Tibial artery (tissue), 4 donors: ENCODE measurements at regions not wholly inside any gene's neighbourhood (a gene's known extent, or its start where the extent isn't known, plus 50 kb on each side); places are given as distances from the start of the nearest gene placed in this dataset.

Source experiments
- DNase-seq, 2 donors: peaks; one replicate each; pipeline ENCODE4 v3.0.0-alpha.2; 2019
- H3K27ac ChIP-seq, 2 donors: fragments of 200-600 bp; sonication (generic) in 1 of 2; 1 replicate in 1 of 2; 2 replicates in 1 of 2; pipeline ENCODE4 v1.5.1; 2018 to 2019; ENCODE audit warnings: mild to moderate bottlenecking in 1 of 2
- H3K27me3 ChIP-seq, 2 donors: fragments of 200-600 bp; sonication (generic) in 1 of 2; one replicate each; pipeline versions ENCODE4 v1.5.1 to v1.6.0; 2016 to 2019
- H3K36me3 ChIP-seq, 3 donors: fragments of 200-600 bp; sonication (generic) in 2 of 3; one replicate each; pipeline ENCODE4 v1.5.1; 2016 to 2019; ENCODE audit warnings: mild to moderate bottlenecking in 2 of 3
- H3K4me1 ChIP-seq, 4 donors: fragments of 200-600 bp; sonication (generic) in 2 of 4; 1 replicate in 3 of 4; 2 replicates in 1 of 4; pipeline ENCODE4 v1.5.1; 2016 to 2019
- H3K4me3 ChIP-seq, 2 donors: fragments of 200-600 bp; sonication (generic) in 1 of 2; 1 replicate in 1 of 2; 2 replicates in 1 of 2; pipeline ENCODE4 v1.5.1; 2018 to 2019; ENCODE audit warnings: mild to moderate bottlenecking in 2 of 2
- H3K9me3 ChIP-seq, 3 donors: fragments of 200-600 bp; sonication (generic) in 1 of 3; one replicate each; pipeline ENCODE4 v1.5.1; 2016 to 2019
- intact Hi-C: fragments of 100-400 bp; cut with DNase I; formaldehyde crosslinking; loops from one replicate; pipeline ENCODE4 v1.15.0; 2023; ENCODE audit warnings: low total_unique reads
- TF ChIP-seq, protein P1 (sequence below), 2 experiments: fragments of 200-600 bp in 1 of 2; fragments of 450-650 bp in 1 of 2; IDR thresholded peaks; one replicate each; pipeline ENCODE4 v1.5.1; 2017 to 2019; ENCODE audit warnings: antibody characterized with exemption in 2 of 2, mild to moderate bottlenecking in 1 of 2, moderate library complexity in 1 of 2

DNA sequence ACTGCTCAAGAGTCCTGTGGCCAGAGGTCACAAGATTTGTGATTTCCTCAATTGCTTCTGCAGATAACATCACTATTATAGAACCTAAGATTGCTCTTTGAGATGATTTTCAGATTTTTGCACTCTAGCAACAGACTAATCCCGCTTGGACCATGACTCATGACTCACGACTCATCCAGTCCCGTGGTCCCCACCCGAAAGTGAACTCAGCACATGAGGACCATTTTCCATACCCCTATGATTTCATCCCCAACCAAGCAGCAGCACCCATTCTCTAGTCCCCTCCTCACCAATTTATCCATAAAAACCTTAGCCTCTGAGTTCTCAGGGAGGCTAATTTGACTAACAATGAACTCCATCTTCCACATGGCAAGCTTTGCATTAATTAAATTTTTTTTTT, 106.3 kb upstream of the ALCAM start:
- TF ChIP-seq, protein P1, sequence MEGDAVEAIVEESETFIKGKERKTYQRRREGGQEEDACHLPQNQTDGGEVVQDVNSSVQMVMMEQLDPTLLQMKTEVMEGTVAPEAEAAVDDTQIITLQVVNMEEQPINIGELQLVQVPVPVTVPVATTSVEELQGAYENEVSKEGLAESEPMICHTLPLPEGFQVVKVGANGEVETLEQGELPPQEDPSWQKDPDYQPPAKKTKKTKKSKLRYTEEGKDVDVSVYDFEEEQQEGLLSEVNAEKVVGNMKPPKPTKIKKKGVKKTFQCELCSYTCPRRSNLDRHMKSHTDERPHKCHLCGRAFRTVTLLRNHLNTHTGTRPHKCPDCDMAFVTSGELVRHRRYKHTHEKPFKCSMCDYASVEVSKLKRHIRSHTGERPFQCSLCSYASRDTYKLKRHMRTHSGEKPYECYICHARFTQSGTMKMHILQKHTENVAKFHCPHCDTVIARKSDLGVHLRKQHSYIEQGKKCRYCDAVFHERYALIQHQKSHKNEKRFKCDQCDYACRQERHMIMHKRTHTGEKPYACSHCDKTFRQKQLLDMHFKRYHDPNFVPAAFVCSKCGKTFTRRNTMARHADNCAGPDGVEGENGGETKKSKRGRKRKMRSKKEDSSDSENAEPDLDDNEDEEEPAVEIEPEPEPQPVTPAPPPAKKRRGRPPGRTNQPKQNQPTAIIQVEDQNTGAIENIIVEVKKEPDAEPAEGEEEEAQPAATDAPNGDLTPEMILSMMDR (IDR thresholded peaks at IDR 0.05) = no peak
- DNase-seq = no peak
- intact Hi-C loops = no loop called here

DNA sequence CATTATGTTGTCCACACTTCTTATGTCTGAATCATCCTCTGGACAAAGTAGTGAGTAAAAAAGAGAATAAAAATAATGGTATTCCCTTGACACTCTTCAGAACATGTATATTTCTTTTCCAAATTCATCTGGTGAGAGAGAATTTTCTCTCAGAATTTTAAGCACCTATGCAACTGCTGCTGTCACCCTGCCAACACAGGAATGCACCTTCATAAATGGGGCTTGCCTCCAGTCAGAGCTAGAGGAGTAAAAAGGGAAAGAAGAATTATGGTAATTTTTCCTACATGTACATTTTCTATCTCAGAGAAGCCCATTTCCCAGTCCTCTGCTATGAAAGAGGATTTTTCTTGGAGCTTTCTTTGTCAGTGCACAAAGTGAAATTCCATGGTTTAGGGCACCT, 92.2 kb upstream of the ALCAM start:
- no peak for DNase-seq
- H3K4me3 ChIP-seq = no peak overlapping the region
- TF ChIP-seq, protein P1 (IDR thresholded peaks at IDR 0.05) = no peak
- H3K36me3 ChIP-seq = no peaks in the 10 kb centered on the region
- H3K4me1 ChIP-seq = no peaks in the 10 kb centered on the region
- no peaks in the 10 kb centered on the region for H3K9me3 ChIP-seq
- H3K27ac ChIP-seq = no peak overlapping the region
- no peaks in the 10 kb centered on the region for H3K27me3 ChIP-seq
- intact Hi-C loops = no loop called here

More for the DNA sequence above, 106.3 kb upstream of the ALCAM start:
- Histone ChIP-seq H3K4me3 (no peak overlapping the region), H3K9me3 (peaks cover 0 to 5% (median 0%) of the 10 kb centered on the region in 3 donors), H3K27ac (no peak overlapping the region), H3K4me1 (peaks cover 0 to 2% (median 0%) of the 10 kb centered on the region in 4 donors), H3K27me3 (no peaks in the 10 kb centered on the region), H3K36me3 (no peaks in the 10 kb centered on the region)

DNA sequence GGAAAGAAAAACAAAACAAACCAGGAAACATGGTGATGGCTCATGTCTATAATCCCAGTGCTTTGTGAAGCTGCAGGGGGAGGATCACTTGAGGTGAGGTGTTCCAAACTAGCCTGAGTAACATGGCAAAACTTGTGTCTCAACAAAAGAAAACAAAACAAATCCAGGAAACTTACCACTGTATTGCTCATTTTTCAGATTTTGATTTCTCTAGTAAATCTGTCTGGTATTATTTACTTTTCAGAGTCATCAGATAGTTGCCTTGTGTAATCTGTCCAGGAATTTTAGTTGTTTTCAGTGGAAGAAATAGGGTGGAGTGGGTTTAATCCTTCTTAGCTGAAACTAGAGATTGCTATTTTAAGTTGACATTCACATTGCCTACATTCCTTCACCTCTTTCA, 91.8 kb upstream of the ALCAM start:
- no peak overlapping the region for H3K27ac ChIP-seq
- no peaks in the 10 kb centered on the region for H3K9me3 ChIP-seq
- H3K36me3 ChIP-seq = no peaks in the 10 kb centered on the region
- H3K4me1 ChIP-seq = no peaks in the 10 kb centered on the region
- TF ChIP-seq, protein P1 (IDR thresholded peaks at IDR 0.05) = no peak
- H3K27me3 ChIP-seq = no peaks in the 10 kb centered on the region
- no peak overlapping the region for H3K4me3 ChIP-seq
- intact Hi-C loops = no loop called here
- no peak for DNase-seq

DNA sequence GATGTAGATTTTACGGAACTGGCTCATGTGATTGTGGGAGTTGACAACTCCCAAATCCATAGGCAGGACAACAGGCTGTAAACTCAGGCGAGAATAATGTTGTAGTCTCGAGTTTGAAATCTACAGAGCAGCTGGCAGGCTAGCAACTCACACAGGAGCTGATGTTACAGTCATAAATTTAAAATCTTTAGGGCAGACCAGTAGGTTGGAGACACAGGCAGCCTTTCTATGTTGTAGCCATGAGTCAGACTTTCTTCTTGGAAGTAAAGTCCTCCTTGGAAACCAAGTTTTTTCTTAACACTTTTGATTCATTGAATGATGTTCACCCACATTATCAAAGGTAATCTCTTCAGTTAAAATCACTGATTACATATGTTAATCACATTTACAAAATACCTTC, 89.1 kb upstream of the ALCAM start:
- TF ChIP-seq, protein P1 (IDR thresholded peaks at IDR 0.05) = no peak
- no peak for DNase-seq
- no peaks in the 10 kb centered on the region for H3K4me1 ChIP-seq
- no peaks in the 10 kb centered on the region for H3K9me3 ChIP-seq
- intact Hi-C loops = no loop called here
- H3K36me3 ChIP-seq = no peaks in the 10 kb centered on the region
- H3K27me3 ChIP-seq = no peaks in the 10 kb centered on the region
- no peak overlapping the region for H3K27ac ChIP-seq
- no peak overlapping the region for H3K4me3 ChIP-seq

DNA sequence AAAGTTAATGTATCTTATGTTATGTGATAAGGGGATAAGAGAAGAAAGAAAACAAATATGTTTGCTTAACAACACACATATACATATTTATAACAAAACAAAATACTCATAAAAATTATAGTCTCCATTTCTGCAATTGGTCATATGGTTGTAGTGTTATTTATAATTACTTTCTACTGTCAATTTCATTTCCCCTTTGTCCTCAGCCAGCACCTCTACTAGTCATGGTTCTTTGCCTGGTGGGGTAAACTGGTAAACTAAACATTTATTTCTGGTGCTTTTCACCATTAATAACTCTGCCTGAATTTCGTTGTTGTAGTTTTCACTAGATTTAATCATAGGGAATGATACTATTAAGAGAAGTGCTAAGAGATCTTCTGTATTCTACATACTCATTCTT, 88.0 kb upstream of the ALCAM start:
- TF ChIP-seq, protein P1 (IDR thresholded peaks at IDR 0.05) = no peak
- H3K9me3 ChIP-seq = no peaks in the 10 kb centered on the region
- H3K4me1 ChIP-seq = no peaks in the 10 kb centered on the region
- no peak overlapping the region for H3K27ac ChIP-seq
- H3K36me3 ChIP-seq = no peaks in the 10 kb centered on the region
- intact Hi-C loops = no loop called here
- no peak for DNase-seq
- H3K4me3 ChIP-seq = no peak overlapping the region
- H3K27me3 ChIP-seq = no peaks in the 10 kb centered on the region

DNA sequence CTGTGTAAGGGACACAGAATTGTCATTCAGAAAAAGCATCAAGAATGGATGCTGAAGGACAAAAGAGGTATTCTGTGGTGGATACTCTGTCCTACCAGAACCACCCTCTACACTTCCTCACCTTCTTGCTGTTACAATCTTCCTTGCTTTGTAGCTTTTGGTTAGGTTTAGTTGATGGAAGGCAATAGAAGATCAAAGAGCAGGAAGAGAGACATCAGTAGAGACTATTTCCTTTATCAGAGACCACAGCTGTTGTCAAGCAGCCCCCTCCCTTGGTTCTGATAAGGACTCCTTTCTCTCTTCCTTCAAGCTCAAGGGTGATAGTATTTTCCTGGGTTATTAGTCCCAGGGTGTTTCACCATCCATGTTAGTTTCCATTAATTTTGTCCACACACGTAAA, 84.7 kb upstream of the ALCAM start:
- H3K27me3 ChIP-seq = no peaks in the 10 kb centered on the region
- no peaks in the 10 kb centered on the region for H3K4me1 ChIP-seq
- DNase-seq = no peak
- no peak overlapping the region for H3K27ac ChIP-seq
- intact Hi-C loops = no loop called here
- H3K36me3 ChIP-seq = no peaks in the 10 kb centered on the region
- TF ChIP-seq, protein P1 (IDR thresholded peaks at IDR 0.05) = no peak
- no peaks in the 10 kb centered on the region for H3K9me3 ChIP-seq
- H3K4me3 ChIP-seq = no peak overlapping the region
